GM12875 (cell line): ENCODE measurements at regions not wholly inside any gene's neighbourhood (a gene's known extent, or its start where the extent isn't known, plus 50 kb on each side); places are given as distances from the start of the nearest gene placed in this dataset.

Experiments
- H3K4me3 ChIP-seq: one replicate; pipeline ENCODE4 v1.5.1; 2011; ENCODE audit warnings: low read depth, low read length, control low read depth
- CTCF ChIP-seq: IDR thresholded peaks from 2 replicates; pipeline ENCODE4 v1.5.1; 2011; ENCODE audit warnings: low read depth, mild to moderate bottlenecking, control low read depth, inconsistent platforms, low read length, moderate library complexity, borderline replicate concordance; ENCODE audit not compliant: insufficient read depth

- H3K4me3 ChIP-seq, result no peak overlapping the region
- TF ChIP-seq CTCF, result no peak
Measured at GRCh38 chr12:124625867-124626675, 58.7 kb upstream of the NCOR2 start.

- no peak overlapping the region for H3K4me3 ChIP-seq
- TF ChIP-seq CTCF, result no peak
Measured at GRCh38 chr12:124624823-124625222, 57.4 kb upstream of the NCOR2 start.

DNA sequence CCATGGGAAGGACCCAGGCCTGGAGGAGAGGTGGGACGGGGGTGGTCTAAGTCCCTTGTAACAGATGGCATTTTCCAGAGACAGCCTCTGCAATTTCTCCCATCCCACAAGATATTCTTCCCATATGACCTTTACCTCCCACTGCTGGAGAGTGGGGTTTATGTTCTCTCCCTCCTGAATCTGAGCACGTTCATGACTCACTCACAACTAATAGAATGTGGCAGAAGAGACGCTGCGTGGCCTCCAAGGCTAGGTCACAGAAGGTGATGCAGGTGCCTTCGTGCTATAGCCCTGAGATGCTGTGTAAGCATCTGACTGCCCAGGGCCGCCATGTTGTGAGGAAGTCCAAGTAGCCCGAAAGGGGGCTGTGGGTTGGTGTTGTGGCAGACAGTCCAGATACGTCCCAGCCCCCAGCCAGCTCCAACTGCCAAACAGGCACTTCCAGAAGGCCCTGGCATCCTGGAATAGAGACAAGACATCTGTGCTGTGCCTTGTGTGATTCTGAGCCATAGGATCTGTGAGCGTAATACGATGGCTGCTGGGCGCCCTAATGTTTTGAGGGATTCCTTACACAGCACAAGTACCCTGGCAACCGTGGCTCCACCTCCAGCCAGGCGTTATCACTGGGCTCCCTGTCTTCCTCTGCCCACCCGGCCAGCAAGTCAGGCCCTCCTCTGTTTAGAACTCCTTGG, 56.1 kb upstream of the NCOR2 start:
- no peak for TF ChIP-seq CTCF

GRCh38 chr12:124622764-124623163, 55.4 kb upstream of the NCOR2 start:
- H3K4me3 ChIP-seq, result no peak overlapping the region
- no peak for TF ChIP-seq CTCF

More for the DNA sequence above, 56.1 kb upstream of the NCOR2 start:
- H3K4me3 ChIP-seq, result no peak overlapping the region

DNA sequence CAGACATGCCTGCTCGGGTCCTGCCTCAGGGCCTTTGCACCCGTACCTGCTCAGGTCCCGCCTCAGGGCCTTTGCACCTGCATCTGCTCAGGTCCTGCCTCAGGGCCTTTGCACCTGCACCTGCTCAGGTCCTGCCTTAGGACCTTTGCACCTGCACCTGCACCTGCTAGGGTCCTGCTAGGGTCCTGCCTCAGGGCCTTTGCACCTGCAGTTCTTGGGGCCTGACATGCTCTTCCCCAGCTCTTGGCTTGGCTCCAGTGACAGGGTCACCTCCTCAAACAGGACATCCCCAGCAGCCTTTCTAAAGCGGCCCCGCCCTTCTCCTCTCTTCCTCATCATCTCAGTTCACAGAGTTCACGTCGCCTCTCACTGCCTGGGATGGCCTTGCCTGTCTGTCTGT, 54.9 kb upstream of the NCOR2 start:
- TF ChIP-seq CTCF, result no peak
- H3K4me3 ChIP-seq, result no peak overlapping the region

DNA sequence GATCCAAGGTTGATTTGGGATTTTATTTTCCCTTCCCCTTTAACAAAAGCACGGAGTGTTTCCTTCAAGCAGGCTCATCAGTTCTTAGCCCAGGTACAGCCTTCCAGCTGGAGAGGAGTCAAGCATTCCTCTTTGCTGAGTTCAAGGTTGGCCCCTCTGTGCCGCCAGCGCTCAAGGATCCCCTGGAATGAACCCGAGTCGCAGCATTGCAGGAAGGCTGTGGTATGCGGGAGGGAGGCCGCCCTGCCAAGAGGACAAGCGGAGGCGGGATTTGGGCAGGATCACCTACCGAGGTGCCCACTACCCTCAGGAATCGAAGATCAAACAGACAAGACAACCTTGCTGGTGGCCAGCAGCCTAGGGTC, 53.9 kb upstream of the NCOR2 start:
- no peak for TF ChIP-seq CTCF
- no peak overlapping the region for H3K4me3 ChIP-seq
